ENCODE measurements at regions not wholly inside any gene's neighbourhood (a gene's known extent, or its start where the extent isn't known, plus 50 kb on each side); places are given as distances from the start of the nearest gene placed in this dataset.

- DNase-seq (ENCODE audit: low read depth) = no peak
- H3K4me3 ChIP-seq (ENCODE audit: low read depth, low read length) = no peak overlapping the region
- no peak for TF ChIP-seq CTCF (IDR thresholded peaks at IDR 0.05; ENCODE audit: low read depth, low read length, missing control alignments)
Measured at GRCh38 chr22:27535452-27535851, 266.1 kb downstream of the MN1 start.

- DNase-seq (ENCODE audit: low read depth) = no peak
- no peak for TF ChIP-seq CTCF (IDR thresholded peaks at IDR 0.05; ENCODE audit: low read depth, low read length, missing control alignments)
- no peak overlapping the region for H3K4me3 ChIP-seq (ENCODE audit: low read depth, low read length)
Measured at GRCh38 chr22:27537501-27537900, 264.1 kb downstream of the MN1 start.

GRCh38 chr22:27538666-27539065 lies 262.9 kb downstream of the MN1 start:
- H3K4me3 ChIP-seq (ENCODE audit: low read depth, low read length) = no peak overlapping the region
- no peak for TF ChIP-seq CTCF (IDR thresholded peaks at IDR 0.05; ENCODE audit: low read depth, low read length, missing control alignments)
- no peak for DNase-seq (ENCODE audit: low read depth)

- DNase-seq (ENCODE audit: low read depth) = no peak
- TF ChIP-seq CTCF (IDR thresholded peaks at IDR 0.05; ENCODE audit: low read depth, low read length, missing control alignments) = no peak
- H3K4me3 ChIP-seq (ENCODE audit: low read depth, low read length) = no peak overlapping the region
Measured at GRCh38 chr22:27540247-27540646, 261.3 kb downstream of the MN1 start.

- TF ChIP-seq CTCF (IDR thresholded peaks at IDR 0.05; ENCODE audit: low read depth, low read length, missing control alignments) = no peak
- no peak overlapping the region for H3K4me3 ChIP-seq (ENCODE audit: low read depth, low read length)
- no peak for DNase-seq (ENCODE audit: low read depth)
Measured at GRCh38 chr22:27540656-27541396, 260.7 kb downstream of the MN1 start.

GRCh38 chr22:27541836-27542235 lies 259.7 kb downstream of the MN1 start:
- DNase-seq (ENCODE audit: low read depth) = no peak

More at GRCh38 chr22:27541836-27542235, 259.7 kb downstream of the MN1 start:
- no peak overlapping the region for H3K4me3 ChIP-seq (ENCODE audit: low read depth, low read length)
- TF ChIP-seq CTCF (IDR thresholded peaks at IDR 0.05; ENCODE audit: low read depth, low read length, missing control alignments) = no peak
